Stimulated activated CD4-positive, alpha-beta T cell treated with anti-CD3 and anti-CD28 coated beads, Interleukin-2, amount 100 ng/mL, for 4 hours (primary cell): ENCODE measurements at regions not wholly inside any gene's neighbourhood (a gene's known extent, or its start where the extent isn't known, plus 50 kb on each side); places are given as distances from the start of the nearest gene placed in this dataset.

Experiments used
- DNase-seq: peaks from one replicate; pipeline ENCODE4 v3.0.0-alpha.2; 2020; ENCODE audit warnings: low read depth

DNA sequence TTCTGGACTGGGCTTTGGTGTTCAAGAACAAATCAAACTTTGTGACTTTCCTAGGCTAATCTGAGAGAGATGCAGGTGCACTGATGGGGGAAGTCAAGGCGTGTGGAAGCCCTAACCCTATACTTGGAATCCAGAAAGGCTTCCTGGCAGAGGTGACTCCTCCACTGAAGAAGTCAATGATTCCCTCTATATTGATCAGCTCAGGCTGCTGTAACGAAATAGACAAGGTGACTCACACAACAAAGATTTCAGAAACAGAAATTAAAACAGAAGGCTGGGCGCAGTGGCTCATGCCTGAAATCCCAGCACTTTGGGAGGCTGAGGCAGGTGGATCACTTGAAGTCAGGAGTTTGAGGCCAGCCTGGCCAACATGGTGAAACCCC is 69.6 kb upstream of the GGTA1 start:
- DNase-seq = no peak

DNA sequence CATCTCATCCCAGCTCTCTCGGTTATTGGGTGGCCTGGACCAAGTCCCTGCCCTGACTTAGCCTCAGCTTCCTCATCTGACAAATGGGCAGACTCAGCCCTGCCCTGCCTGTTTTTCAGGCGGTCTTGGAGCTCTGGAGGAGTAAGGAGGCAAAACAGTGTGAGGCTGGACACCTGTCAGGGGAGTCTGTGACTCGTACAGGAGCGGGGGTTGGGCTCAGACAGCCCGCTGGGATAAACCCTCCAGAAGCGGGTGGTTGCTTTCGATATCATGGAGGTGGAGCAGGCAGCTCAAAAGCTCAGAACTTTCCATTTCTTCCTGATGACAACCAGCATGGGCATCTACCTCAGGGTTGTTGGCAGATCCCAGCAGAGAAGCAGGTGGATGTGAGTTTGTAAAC is 72.9 kb upstream of the GGTA1 start:
- DNase-seq = no peak

DNA sequence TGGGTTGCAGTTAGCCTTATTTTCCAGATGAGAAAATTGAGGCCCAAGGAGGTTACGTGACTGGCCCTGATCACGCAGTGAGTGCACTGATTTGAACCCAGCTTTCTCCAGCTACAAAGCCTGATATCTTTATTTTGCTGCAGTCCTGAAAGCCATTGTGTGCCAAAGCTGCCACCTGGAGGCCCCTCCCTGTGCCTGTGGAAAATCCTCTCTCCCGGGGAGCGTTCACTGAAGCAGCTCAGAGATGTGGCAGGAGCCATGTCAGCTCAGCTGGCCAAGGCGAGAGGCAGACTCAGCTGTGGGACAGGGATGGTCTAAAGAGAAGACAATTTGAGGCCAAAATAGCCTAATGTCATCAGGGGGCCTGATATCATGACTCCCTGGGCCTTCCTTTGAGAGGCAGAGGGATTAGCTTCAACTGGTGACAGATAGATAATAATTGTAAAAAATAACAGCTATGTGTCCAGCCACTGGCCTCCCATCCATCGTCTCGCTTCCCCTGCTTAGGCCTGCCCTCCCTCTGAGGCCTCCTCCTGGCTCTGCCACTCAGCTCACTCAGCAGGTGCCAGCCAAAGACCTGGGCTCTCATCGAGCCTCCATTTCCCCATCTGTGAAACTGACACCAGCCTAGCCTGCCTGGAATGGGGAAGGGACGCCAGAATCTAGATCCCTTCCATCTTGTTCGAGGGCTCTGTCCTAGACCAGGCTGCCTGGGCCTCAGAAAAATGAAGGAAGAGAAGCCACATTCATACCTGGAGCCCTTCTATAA is 74.3 kb upstream of the GGTA1 start:
- DNase-seq = no peak

DNA sequence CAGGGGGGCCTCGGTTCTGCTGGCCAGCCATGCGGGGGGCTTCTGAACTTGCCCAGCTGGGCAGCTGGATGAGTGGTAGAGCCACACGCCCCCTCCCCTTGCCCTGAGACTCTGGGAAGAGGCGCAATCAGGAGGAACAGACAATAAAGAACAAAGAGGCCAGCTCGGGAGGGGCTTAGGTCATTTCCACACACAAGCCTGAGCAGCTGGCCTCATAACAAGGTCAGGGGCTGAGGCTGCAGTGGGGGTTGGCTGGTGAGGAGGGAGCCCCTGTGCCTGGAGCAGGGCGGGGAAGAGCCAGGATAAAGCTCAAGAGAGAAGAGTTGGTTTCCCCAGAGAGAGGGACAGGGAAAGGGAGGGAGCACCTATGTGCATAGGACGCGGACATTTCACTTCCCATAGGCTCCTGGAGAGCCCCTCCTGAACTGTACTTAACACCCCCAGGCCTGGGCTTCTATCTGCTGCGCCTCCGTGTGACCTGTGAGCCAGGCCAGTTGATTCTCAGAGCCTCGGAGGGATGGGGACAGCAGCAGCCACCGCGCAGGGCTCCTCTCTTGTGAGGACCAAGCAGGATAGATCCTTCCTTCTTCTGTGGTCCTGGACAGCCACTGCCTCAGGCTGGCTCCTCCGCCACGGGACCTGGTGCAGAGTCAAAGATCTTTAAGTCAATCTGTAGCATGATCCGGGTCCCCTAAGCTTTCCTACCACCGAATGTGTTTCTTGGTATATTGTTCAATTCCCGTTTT is 75.3 kb upstream of the GGTA1 start:
- DNase-seq = no peak

DNA sequence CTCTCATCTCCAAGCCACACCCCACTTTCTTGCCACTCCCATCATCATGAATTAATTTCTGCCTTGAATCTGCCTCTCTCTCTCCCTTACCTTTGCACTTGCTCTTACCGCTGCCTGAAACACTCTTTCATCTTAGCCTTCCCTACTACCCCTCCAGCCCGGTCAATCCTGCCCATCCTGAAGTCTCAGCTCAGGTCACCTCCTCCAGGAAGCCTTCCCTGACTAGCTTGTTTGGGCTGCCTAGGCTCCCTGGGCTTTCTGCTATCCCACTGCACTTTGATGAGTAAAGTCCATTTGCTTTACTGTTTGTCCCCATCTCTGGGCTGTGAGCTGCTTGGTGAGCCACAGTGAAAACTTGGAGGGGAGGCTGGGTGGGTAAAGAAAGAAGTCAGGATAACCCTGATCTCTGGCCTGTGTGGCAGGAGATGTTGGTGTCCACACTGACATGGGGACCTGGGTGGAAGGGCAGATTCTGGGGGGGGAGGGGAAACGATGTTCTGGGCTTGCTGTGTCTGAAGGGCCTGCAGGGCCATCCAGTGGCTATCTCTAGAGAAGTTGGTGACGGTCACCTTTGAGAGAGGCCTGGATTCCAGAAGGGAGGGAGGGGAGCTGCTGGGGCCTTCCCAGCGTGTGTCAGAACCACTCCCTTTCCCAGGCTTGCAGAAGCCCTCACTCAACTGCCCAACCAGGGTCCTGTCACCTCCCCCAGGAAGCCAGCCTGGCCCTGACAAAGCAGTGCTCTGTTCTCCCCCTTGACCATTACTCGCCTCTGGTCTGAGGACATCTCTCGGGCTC is 75.0 kb upstream of the DAB2IP start:
- no peak for DNase-seq

DNA sequence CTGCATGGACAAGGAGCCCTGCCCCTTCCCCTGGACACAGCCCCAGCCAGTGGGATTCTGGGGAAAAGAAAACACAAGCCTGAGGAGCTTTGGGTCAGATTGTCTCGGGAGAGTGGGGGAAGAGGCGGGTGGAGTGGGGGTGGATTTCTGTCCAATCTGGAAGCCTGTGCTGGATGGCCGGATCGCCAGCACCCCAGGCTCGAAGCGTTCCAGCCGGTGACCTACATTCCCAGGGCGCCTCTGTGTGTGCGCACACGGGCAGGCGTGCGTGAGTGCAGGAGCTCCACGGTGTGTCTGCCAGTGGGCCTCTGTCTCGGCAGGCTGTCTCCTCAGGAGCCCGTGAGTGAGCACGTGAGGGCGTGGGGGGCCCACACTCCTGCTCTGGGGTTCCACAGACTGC is 74.3 kb upstream of the DAB2IP start:
- no peak for DNase-seq

DNA sequence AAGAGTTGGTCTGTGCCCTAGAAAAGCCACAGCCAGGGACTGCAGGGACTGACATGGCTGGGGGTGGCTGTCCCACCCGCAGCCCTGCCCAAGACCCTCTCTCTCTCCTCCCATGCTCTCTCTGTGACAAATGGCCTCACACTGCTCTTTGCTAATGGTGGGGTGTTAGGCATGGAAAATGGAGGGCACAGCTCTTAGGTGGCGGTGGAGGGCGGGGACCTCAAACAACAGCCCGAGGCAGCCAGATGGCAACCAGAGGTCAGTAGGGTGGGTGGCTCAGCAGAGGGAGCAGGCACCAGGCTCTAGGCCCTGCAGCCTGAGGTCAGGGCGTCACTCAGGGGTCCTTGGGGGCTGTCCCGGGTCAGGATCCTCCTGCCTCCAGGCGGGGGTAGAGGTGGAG is 73.9 kb upstream of the DAB2IP start:
- DNase-seq = no peak

DNA sequence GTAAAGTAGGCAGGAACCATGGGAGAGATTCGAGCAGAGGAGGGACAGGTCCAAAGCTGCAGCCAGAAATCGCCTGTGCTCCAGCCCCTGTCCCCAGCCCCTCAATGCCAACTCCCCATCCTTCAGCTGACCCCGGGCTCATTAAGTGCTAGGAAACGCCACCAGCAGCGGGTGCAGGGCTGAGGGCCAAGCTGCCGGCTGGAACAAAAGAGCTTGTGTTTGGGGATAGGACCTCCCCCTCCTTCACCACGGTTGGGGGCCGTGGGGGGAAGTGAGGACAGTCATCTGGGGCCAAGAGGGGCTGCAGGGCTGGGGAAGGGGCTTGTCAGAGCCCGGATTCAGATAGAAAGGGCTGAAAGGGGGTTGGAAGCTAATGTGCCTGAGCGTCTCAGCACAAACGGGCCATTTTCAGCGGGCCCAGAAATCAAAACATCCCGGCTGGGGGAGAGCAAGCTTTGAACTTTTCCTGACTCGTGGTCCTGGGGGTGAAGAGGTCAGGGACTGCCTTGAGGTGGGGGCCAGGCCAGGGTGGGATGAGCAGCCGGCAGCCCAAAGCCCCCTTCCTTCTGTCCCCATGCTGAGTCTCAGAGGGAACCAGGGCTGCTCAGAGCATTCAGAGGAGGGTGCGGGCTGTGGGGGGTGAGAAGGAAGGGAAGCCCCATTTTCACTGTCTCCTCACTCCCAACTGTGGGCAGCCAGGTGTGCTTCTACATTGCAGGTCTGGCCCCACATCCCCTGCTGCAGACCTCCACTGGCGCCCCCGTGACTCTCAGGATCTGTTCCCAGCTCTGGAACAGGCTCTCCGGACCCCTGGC is 69.4 kb upstream of the DAB2IP start:
- no peak for DNase-seq

DNA sequence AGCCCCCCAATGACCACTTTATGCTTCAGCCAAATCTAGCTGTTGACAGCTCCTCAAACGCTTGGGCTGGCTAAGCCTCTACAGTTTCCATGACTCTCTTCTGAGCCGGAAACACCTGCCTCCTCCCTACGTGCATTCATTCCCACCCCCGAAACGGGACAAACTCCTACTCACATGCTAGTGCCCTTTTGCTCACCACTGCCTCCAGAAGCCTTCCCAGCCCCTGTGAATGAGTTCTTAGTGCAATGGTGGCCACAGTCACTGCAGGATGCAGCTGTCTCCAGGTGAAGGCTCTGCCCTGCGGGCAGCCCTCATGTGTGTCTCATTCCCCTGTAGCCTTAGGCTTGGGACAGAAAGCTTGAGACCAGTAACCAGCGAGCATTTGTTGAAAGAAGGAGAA is 68.8 kb upstream of the DAB2IP start:
- no peak for DNase-seq

DNA sequence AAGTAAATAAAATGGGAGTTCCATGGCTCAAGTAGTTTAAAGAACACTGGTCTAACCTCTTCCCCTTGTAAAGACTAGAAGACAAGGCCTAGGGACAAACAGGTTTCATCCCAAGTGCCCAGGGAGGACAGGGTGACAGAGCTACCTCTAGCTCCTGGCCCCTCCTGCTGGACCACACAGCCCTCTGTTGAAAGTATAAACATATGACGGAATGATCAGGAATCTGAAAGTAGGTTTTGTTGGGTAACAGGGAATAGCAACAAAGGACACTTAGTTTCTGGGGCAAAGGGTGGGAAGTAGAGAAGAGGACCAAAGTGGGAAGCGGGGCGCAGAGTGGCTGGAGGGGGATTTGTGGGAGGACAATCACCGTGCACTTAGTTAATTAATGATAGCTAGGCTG is 67.0 kb upstream of the DAB2IP start:
- DNase-seq = no peak

DNA sequence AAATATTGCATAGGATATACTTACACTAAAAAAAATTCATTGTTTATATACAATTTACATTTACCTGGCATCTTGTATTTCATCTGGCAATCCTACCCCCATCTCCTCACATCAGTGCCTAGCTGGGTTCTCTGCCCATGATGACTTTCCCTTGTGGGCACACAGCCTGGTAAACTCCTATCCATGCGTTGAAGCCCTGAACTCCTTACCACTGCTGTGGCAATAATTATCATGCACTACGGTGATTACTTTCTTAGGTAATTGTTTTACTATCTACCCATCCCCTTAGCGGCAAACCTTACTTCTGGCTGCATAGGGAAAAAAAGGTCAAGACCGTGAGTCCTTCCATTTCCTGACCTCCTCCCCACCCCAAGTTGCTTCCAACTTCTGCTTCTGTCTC is 63.6 kb upstream of the DAB2IP start:
- DNase-seq = no peak

DNA sequence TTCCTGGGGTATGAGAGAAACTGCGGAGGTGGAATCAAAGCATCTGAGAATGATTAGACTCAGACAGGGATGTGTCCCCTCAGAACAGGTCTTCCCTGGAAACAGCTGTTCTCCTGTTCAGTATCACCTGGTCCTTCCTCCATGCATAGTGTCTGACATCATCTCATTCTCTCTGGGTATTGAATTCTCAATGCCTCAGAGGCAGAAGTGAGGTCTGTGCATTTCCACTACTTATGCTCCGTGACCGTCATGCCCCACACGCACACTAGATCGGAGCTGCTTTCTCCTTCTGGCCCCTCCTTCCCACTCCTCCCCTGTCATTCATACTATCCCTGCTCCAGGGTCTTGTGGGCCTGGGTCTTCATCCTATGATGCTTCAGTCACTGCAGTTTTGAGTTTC is 61.4 kb upstream of the DAB2IP start:
- no peak for DNase-seq

DNA sequence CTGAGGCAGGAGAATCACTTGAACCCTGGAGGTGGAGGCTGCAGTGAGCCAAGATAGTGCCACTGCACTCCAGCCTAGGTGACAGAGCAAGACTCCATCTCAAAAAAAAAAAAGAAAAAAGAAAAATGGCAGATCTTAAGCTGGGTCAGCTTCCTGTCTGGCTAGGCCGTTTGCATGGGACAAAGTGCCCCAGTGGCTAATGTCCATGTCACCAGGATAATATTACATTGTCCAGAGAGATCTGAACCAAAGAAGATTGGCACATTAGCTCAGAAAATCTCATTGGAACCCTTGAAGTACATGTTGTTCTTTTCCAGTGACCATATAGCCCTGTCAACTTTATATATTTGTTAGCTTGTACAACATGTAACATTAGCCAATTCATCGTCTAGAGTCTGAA is 59.2 kb upstream of the DAB2IP start:
- DNase-seq = no peak

DNA sequence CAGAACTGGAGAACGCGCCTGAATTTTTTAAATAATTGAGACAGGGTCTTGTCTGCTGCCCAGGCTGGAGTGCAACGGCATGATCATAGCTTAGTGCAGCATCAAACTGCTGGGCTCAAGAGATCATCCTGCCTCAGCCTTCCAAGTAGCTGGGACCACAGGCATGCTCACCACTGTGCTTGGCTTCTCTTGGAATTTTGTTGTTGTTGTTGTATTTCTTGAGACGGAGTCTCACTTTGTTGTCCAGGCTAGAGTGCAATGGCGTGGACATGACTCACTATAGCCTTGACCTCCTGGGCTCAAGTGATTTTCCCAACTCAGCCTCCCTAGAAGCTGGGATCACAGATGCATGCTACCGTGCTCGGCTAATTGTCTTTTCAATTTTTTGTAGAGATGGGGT is 58.4 kb upstream of the DAB2IP start:
- no peak for DNase-seq

DNA sequence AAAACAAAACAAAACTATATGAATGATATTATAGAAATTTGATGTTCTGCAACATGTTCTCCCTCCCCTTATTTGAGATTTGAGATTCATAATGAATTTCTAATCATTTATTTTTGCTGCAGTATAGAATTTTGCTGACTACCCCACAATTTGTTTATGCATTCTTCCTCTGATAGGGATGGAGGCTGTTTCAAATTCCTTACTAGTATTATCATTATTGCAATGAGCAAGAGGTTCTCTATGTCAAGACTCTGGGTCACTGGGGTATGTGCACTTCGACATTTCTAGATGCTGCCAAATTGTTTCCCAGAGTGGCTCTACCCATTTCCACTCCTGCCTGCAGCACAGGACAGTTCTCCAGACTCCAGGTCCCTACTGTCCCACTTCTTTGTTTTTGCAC is 54.9 kb upstream of the DAB2IP start:
- no peak for DNase-seq

DNA sequence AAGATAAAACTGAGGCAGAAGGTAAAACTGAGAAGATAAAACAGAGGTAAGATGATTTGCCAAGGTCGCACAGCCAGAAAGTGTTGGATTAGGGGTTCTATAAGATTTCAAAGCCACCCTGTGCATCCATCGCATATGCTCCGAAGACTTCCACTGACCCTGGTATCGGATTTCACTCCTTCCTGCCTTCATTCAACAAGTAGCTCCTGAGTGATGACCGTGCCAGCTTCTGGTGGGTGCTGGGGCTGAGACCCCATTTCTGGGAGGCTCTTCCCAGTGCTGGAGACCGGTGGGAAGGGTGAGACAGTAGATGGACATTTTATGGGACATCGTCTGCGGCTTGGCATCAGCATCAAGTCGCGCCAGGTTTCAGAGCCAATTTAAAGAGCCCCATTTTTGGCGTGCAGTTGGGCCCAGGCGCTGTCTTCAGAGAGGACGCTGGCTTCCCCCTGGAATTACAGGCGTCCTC is 53.7 kb upstream of the DAB2IP start:
- no peak for DNase-seq

DNA sequence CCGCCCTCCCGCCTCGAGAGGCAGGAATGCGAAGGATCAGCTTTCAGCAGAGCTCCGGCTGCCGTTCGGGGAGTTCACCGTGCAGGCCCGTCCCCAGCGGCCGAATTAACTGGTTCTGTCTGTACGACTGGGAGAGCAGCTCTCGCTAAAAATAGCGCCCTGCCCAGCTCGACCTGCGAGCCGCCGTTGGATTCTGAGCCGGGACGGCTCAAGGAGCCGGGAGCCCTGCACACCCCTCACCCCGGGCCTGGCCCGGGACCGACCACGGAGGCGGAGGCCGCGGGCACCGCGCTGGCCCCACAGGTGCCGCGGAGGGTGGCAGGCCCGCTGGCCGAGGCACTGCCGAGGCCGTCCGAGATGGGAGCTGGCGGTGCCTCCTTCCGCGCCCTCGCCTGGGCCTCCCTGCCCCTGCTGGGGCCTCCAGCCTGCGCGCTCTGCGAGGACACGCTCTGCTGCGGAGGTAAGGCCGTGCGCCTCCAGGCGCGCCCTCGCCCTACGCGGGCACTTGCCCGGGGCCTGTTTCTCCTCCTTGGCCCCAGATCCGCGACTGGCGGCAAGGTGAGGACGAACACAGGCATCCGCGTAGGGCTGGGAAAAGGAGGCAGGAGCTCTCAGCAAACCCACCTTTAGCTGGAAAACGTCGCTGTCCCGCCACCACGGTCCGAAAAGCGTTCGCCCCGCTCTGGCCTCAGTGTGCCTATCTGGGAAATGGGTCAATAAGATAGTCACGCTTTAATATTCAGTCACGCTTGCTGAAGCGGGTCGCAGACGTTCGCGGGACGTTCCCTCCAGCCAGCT is 53.1 kb upstream of the DAB2IP start:
- DNase-seq = no peak

DNA sequence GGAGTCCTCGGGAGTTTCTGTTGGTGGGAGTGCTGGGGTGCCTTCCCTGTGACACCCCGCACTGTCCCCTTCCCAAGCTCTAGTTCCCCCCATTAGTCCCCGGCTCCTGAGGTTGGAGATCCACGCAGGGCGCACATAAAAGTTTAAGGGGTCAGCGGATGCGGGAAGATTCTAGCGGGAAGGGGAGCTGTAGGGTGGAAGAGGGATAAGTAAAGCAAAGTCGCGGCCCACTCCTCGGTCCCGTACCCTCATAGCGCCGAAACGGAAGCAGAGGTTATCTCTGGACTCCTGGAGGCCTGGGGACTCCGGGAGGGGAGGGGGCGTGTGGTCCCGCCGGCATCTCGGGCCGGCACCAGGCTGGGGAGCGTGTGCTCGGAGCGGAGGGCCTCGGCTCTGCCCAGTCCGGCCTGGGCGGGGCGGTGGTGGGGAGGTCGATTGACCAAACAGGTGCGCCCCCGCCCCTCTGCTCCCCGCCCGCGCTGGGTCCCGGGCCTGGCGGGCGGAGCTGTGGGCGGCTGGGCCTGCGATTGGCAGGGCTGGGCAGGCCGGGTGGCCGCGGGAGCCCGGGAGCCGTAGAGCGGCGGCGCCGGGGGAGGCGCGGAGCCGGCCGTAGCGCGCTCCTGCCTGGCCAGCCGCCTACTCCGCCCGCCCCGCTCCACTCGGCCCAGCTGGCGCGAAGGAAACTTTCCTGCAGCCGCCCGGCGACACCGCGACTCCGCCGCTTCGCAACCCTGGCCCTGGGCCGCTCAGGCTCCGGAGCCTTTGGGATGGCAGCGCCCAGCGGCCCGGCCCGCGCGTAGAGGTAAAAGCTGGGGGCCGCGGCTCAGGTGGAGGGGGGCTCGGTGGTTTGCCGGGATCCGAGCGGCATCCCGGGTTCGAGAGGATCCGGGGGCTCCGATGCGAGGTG is 52.2 kb upstream of the DAB2IP start:
- DNase-seq = no peak

DNA sequence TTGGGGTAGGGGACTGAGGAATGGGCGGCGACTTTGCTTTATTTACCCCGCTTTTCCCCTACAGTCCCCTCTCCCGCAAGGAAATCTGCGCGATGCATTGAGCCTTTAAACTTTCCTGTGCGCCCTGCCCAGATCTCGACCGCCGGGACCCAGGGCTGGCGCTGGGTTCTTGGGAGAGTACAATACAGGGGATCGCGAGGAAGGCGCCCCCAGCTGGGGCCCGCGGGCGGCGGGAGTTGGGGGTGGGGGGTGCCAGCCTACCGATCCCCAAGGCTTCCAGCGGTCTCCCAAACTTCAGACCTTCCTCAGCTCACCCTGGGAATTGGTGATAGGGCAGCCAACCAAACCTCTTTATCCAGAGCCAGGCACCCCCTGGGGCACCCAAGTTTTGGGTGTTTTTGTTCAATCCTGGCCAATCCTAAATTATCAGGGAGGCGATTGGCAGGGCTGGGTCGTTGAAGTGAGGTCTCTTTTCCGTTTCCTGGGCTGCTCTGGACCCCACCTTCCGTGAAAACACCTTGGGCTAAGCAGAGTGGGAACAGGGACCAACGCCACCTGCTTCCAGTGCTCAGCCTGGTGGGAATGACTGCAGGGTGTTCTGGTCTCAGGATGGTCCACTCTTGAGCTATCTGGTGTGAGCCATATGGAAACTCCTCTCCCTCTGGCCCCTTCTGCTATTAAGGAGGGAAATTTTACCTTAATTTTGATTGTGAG is 51.4 kb upstream of the DAB2IP start:
- no peak for DNase-seq

DNA sequence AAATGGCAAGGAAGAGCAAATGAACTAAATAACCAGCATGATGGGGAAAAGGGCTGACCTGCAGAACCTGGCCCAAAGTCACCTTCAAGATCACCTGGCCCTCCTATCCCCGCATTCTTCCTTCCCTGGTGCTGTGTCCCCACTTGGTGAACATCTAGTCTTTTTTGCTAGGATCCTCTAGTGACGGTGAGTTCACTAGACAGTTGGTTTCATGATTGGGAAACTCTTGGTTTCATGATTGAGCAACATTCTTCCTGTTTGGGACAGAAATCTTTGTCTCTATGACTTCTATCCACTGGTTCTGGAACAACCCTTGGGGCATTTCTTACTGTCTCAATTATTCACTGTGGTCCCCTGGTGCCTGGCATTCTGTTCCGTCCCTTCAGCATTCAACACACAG is 50.2 kb upstream of the DAB2IP start:
- DNase-seq = no peak
